B cell (primary cell): ENCODE measurements at regions not wholly inside any gene's neighbourhood (a gene's known extent, or its start where the extent isn't known, plus 50 kb on each side); places are given as distances from the start of the nearest gene placed in this dataset.

Experiments used
- ATAC-seq: fragments of 200-7000 bp; cut with Tn5 transposase; one replicate; pipeline ENCODE4 v1.10.0; 2021; ENCODE audit warnings: low read depth, mild to moderate bottlenecking, moderate number of reproducible peaks, moderate library complexity
- CTCF ChIA-PET: fragments of 350-600 bp; sonication (Branson Sonifier 250); formaldehyde crosslinking; loops from one replicate; lab custom pipeline; 2021; ENCODE audit warnings: antibody characterized with exemption, inconsistent platforms; lab: Charles Lee
- POLR2A ChIA-PET: fragments of 350-600 bp; sonication (Branson Sonifier 250); formaldehyde crosslinking; loops from one replicate; lab custom pipeline; 2021; ENCODE audit warnings: antibody characterized with exemption; lab: Charles Lee
- DNase-seq: peaks from one replicate; pipeline ENCODE4 v3.0.0; 2013
- H2AFZ ChIP-seq: 2 replicates; pipeline ENCODE4 v1.6.1; 2012; ENCODE audit warnings: mild to moderate bottlenecking, low read depth, low read length; ENCODE audit not compliant: insufficient read depth, poor library complexity, severe bottlenecking
- H3K27ac ChIP-seq, 2 donors: 1 replicate in 1 of 2; 2 replicates in 1 of 2; pipeline ENCODE4 v1.5.1; 2012 to 2013; ENCODE audit warnings: low read length in 2 of 2, mild to moderate bottlenecking in 2 of 2, moderate library complexity in 1 of 2
- H3K27me3 ChIP-seq, 4 experiments: fragments of 200-600 bp in 1 of 4; sonication (generic) in 1 of 4; replicated peaks in 1 of 4; 1 replicate in 2 of 4; 2 replicates in 2 of 4; pipeline versions ENCODE4 v1.6.1 to v1.7.0; 2013 to 2016; ENCODE audit warnings: low read length in 3 of 4, mild to moderate bottlenecking in 2 of 4, mixed read lengths in 1 of 4, moderate library complexity in 1 of 4; ENCODE audit not compliant: insufficient read depth in 4 of 4, control insufficient read depth in 3 of 4; ENCODE audit errors: control extremely low read depth in 1 of 4
- H3K36me3 ChIP-seq, 2 experiments: replicated peaks in 1 of 2; 1 replicate in 1 of 2; 2 replicates in 1 of 2; pipeline versions ENCODE4 v1.6.1 to v1.7.1; 2013; ENCODE audit warnings: low read length in 1 of 2; ENCODE audit not compliant: insufficient read depth in 2 of 2, control insufficient read depth in 1 of 2; ENCODE audit errors: control extremely low read depth in 1 of 2, extremely low read depth in 1 of 2
- H3K4me1 ChIP-seq, 2 donors: fragments of 200-600 bp in 1 of 2; sonication (generic) in 1 of 2; 1 replicate in 1 of 2; 2 replicates in 1 of 2; pipeline versions ENCODE4 v1.5.1 to v1.6.1; 2013 to 2017; ENCODE audit warnings: low read length in 2 of 2; ENCODE audit not compliant: control insufficient read depth in 2 of 2, insufficient read depth in 2 of 2
- H3K4me2 ChIP-seq: replicated peaks from 2 replicates; pipeline ENCODE3; 2012; ENCODE audit warnings: mild to moderate bottlenecking, low read depth, low read length; ENCODE audit not compliant: poor library complexity, severe bottlenecking
- H3K4me3 ChIP-seq, 5 experiments: fragments of 200-600 bp in 1 of 5; sonication (generic) in 1 of 5; 1 replicate in 3 of 5; 2 replicates in 2 of 5; pipeline versions ENCODE4 v1.5.1 to v1.7.0; 2011 to 2016; ENCODE audit warnings: low read length in 4 of 5, mild to moderate bottlenecking in 4 of 5, low read depth in 2 of 5, control low read depth in 1 of 5, moderate library complexity in 1 of 5; ENCODE audit not compliant: insufficient read depth in 1 of 5; ENCODE audit errors: control extremely low read depth in 1 of 5, extremely low read depth in 1 of 5
- H3K79me2 ChIP-seq: fragments of 200-600 bp; sonication (generic); one replicate; pipeline ENCODE4 v1.6.0; 2016; ENCODE audit warnings: low read length; ENCODE audit not compliant: control insufficient read depth, insufficient read depth
- H3K9ac ChIP-seq: fragments of 200-600 bp; sonication (generic); 2 replicates; pipeline ENCODE4 v1.6.1; 2017; ENCODE audit warnings: mild to moderate bottlenecking, low read length, moderate library complexity
- H3K9me3 ChIP-seq, 3 donors: one replicate each; pipeline versions ENCODE4 v1.6.1 to v1.7.1; 2013; ENCODE audit warnings: low read length in 2 of 3; ENCODE audit not compliant: control insufficient read depth in 2 of 3, insufficient read depth in 1 of 3; ENCODE audit errors: control extremely low read depth in 1 of 3
- H4K20me1 ChIP-seq: 2 replicates; pipeline ENCODE4 v1.6.0; 2012; ENCODE audit warnings: mild to moderate bottlenecking, low read length; ENCODE audit not compliant: insufficient read depth, control insufficient read depth, poor library complexity, severe bottlenecking
- H3K27ac Mint-ChIP-seq: one replicate; pipeline ENCODE4 v1.8.0; 2021; ENCODE audit warnings: mixed read lengths
- H3K27me3 Mint-ChIP-seq: one replicate; pipeline ENCODE4 v1.8.0; 2021; ENCODE audit warnings: mixed read lengths
- H3K4me1 Mint-ChIP-seq: one replicate; pipeline ENCODE4 v1.8.0; 2021; ENCODE audit warnings: mixed read lengths
- H3K4me3 Mint-ChIP-seq: one replicate; pipeline ENCODE4 v1.8.0; 2021; ENCODE audit warnings: mixed read lengths
- H3K9me3 Mint-ChIP-seq: one replicate; pipeline ENCODE4 v1.8.0; 2022; ENCODE audit warnings: mixed read lengths; ENCODE audit not compliant: insufficient read depth
- EZH2 ChIP-seq: IDR thresholded peaks from 2 replicates; pipeline ENCODE4 v1.6.1; 2012; ENCODE audit warnings: borderline replicate concordance, low read depth, mild to moderate bottlenecking, moderate library complexity, low read length; ENCODE audit not compliant: insufficient read depth, poor library complexity, severe bottlenecking
- WGBS: methylation state at CpG from one replicate; pipeline ENCODE4 v1.1.5; 2013; ENCODE audit warnings: missing lambda C conversion rate; ENCODE audit not compliant: insufficient coverage; 5-methylcytosine and 5-hydroxymethylcytosine counted together
- intact Hi-C: fragments of 100-400 bp; cut with micrococcal nuclease; formaldehyde crosslinking; loops from one replicate; pipeline ENCODE4 v1.10.0; 2022
- TF ChIP-seq, protein P1 (sequence below): fragments of 200-600 bp; IDR thresholded peaks from one replicate; pipeline ENCODE4 v1.8.0; 2022; ENCODE audit warnings: antibody characterized with exemption, mild to moderate bottlenecking

DNA sequence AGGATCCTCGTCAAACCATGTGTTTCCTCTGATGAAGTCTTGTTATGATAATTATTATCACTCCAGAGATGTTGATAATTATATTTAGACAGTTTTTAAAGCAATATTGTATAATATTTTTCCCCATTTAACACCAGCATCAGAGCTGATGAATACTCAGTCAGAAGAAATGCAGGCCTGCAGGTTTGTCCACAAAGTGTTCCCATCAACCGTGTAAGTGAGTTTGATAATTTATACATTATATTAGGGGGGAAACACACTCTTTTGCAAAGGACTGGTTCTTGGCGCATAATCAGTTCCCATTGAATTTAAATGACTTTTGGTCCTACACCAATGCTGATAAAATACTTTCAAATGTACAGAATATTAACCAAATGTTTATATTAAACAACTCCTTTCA is 454.8 kb downstream of the TOX3 start:
- POLR2A ChIA-PET, result no interaction called here
- H3K27me3 Mint-ChIP-seq, result no peaks in the 10 kb centered on the region
- Histone ChIP-seq H3K27me3 (no peaks in the 10 kb centered on the region), H3K79me2 (no peaks in the 10 kb centered on the region), H4K20me1 (no peaks in the 10 kb centered on the region), H3K27ac (no peak overlapping the region), H2AFZ (no peak overlapping the region), H3K9me3 (peaks cover 0 to 2% (median 0%) of the 10 kb centered on the region in 3 donors), H3K9ac (no peak overlapping the region), H3K4me3 (no peak overlapping the region), H3K36me3 (no peaks in the 10 kb centered on the region), H3K4me1 (no peaks in the 10 kb centered on the region), H3K4me2 (no peak overlapping the region)
- no peaks in the 10 kb centered on the region for H3K4me1 Mint-ChIP-seq
- DNase-seq (no peak), ATAC-seq (no peak)
- TF ChIP-seq EZH2, result no peak
- TF ChIP-seq, protein P1, sequence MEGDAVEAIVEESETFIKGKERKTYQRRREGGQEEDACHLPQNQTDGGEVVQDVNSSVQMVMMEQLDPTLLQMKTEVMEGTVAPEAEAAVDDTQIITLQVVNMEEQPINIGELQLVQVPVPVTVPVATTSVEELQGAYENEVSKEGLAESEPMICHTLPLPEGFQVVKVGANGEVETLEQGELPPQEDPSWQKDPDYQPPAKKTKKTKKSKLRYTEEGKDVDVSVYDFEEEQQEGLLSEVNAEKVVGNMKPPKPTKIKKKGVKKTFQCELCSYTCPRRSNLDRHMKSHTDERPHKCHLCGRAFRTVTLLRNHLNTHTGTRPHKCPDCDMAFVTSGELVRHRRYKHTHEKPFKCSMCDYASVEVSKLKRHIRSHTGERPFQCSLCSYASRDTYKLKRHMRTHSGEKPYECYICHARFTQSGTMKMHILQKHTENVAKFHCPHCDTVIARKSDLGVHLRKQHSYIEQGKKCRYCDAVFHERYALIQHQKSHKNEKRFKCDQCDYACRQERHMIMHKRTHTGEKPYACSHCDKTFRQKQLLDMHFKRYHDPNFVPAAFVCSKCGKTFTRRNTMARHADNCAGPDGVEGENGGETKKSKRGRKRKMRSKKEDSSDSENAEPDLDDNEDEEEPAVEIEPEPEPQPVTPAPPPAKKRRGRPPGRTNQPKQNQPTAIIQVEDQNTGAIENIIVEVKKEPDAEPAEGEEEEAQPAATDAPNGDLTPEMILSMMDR, result no peak
- intact Hi-C loops, result no loop called here
- WGBS, result no CpG with 5 or more reads among the region's 3 CpGs
- no peak overlapping the region for H3K4me3 Mint-ChIP-seq
- CTCF ChIA-PET, result no interaction called here
- H3K9me3 Mint-ChIP-seq, result no peaks in the 10 kb centered on the region
- no peak overlapping the region for H3K27ac Mint-ChIP-seq

DNA sequence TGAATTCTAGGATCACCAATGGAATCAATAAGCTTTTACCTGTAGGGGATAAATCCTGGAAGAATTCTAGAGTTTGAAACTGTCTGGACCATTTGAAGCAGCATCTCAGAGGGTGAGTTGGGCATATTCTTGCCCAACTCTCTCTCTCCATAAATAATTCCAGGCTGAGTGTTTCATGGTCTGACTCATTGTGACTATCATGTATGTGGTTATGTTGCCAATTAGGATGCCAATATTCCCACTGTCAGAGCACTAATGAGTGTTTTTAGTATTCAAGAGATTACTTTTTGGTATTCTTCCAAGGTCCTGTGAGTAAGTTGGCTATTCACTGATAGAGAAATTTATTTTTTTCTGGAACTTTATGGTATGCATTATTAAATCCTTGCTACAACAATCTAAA is 456.9 kb downstream of the TOX3 start:
- DNase-seq, result no peak
- Histone ChIP-seq H3K27ac (no peak overlapping the region), H2AFZ (no peak overlapping the region), H3K9me3 (peaks cover 0 to 2% (median 0%) of the 10 kb centered on the region in 3 donors), H3K4me2 (no peak overlapping the region), H3K4me1 (no peaks in the 10 kb centered on the region), H3K27me3 (no peaks in the 10 kb centered on the region), H4K20me1 (no peaks in the 10 kb centered on the region), H3K4me3 (no peak overlapping the region), H3K36me3 (no peaks in the 10 kb centered on the region), H3K9ac (no peak overlapping the region), H3K79me2 (no peaks in the 10 kb centered on the region)
- no peaks in the 10 kb centered on the region for H3K27me3 Mint-ChIP-seq
- POLR2A ChIA-PET, result no interaction called here
- no peak overlapping the region for H3K27ac Mint-ChIP-seq
- ATAC-seq, result no peak
- CTCF ChIA-PET, result no interaction called here
- H3K4me1 Mint-ChIP-seq, result no peaks in the 10 kb centered on the region
- TF ChIP-seq, protein P1, result no peak
- no peak for TF ChIP-seq EZH2
- no peak overlapping the region for H3K4me3 Mint-ChIP-seq
- intact Hi-C loops, result no loop called here
- no peaks in the 10 kb centered on the region for H3K9me3 Mint-ChIP-seq
